BLaER1 treated with 17β-estradiol and CSF1 and Interleukin-3, amounts not matched to agents 10 nM and 100 nM (cell line): ENCODE measurements at regions not wholly inside any gene's neighbourhood (a gene's known extent, or its start where the extent isn't known, plus 50 kb on each side); places are given as distances from the start of the nearest gene placed in this dataset.

ENCODE experiments used
- H3K27ac ChIP-seq, 11 experiments: shearing (Covaris generic); formaldehyde crosslinking; 2 replicates each; pipeline ENCODE4 v1.8.1; 2022
- H3K27me3 ChIP-seq, 11 experiments: shearing (Covaris generic); formaldehyde crosslinking; 2 replicates each; pipeline ENCODE4 v1.8.1; 2022
- H3K36me3 ChIP-seq, 11 experiments: shearing (Covaris generic); formaldehyde crosslinking; 2 replicates each; pipeline ENCODE4 v1.8.1; 2022
- H3K4me1 ChIP-seq, 10 experiments: shearing (Covaris generic); formaldehyde crosslinking; 2 replicates each; pipeline ENCODE4 v1.8.1; 2022
- H3K4me2 ChIP-seq, 11 experiments: shearing (Covaris generic); formaldehyde crosslinking; 2 replicates each; pipeline ENCODE4 v1.8.1; 2022
- H3K4me3 ChIP-seq, 10 experiments: shearing (Covaris generic); formaldehyde crosslinking; 2 replicates each; pipeline ENCODE4 v1.8.1; 2022
- H3K9ac ChIP-seq, 11 experiments: shearing (Covaris generic); formaldehyde crosslinking; 2 replicates each; pipeline ENCODE4 v1.8.1; 2022
- H3K9me3 ChIP-seq, 11 experiments: shearing (Covaris generic); formaldehyde crosslinking; replicated peaks in 1 of 11; 2 replicates each; pipeline ENCODE4 v1.8.1; 2022
- H4K20me1 ChIP-seq, 11 experiments: shearing (Covaris generic); formaldehyde crosslinking; 2 replicates each; pipeline ENCODE4 v1.8.1; 2022
- Cebpa-rat ChIP-seq, 11 experiments: shearing (Covaris generic); IDR thresholded peaks; 2 replicates each; pipeline ENCODE4 v1.8.1; 2022

DNA sequence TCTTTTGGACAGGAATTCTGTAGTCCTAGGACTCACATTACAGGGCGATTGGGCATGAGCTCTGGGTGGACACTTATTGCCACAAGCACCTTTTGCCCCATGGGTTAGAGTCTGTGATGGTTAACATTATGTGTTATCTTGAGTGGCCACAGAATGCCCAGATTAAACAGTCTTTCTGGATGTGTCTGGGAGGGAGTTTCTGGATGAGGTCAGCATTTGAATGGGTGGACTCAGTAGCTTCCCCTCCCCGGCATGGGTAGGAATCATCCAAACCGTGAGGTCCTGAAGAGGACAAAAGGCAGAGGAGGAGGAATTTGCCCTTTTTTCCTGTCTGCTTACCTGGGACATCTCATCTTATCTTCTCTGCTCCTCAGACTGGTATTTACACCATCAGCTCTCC lies 85.6 kb downstream of the BMP4 start:
- H4K20me1 ChIP-seq = no peaks in the 10 kb centered on the region
- no peak overlapping the region for H3K9ac ChIP-seq
- no peaks in the 10 kb centered on the region for H3K36me3 ChIP-seq
- H3K27ac ChIP-seq = no peak overlapping the region
- H3K9me3 ChIP-seq = peaks cover 0 to 4% (median 0%) of the 10 kb centered on the region in 11 experiments; a peak in 1 of 22 replicates
- H3K4me2 ChIP-seq = no peak overlapping the region
- no peaks in the 10 kb centered on the region for H3K27me3 ChIP-seq
- H3K4me1 ChIP-seq = 0 out of 20 replicates have a peak, but pooled peaks cover 0 to 3% (median 0%) of the 10 kb centered on the region in 10 experiments
- no peak overlapping the region for H3K4me3 ChIP-seq
- TF ChIP-seq Cebpa-rat (IDR thresholded peaks at IDR 0.05) = no peak

DNA sequence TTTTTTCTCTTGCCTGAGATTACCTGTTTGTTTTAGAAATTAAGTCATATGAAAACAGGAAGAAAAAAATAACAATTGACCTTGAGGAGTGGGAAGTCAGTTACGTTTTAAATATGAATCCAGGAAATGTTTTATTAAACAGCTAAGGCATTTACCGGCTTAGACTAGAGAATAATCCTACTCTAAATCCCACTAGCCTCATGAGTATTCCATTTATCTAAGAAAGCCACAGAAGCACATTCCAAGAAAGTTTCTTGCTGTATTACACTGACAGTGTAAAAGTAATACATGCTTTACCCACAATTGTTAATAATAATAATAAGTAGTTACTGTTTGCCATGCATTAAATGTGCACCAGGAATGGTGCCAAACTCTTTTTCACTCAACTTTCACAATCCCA lies 90.9 kb downstream of the BMP4 start:
- no peak for TF ChIP-seq Cebpa-rat (IDR thresholded peaks at IDR 0.05)
- H3K4me3 ChIP-seq = no peak overlapping the region
- H3K27me3 ChIP-seq = no peaks in the 10 kb centered on the region
- no peaks in the 10 kb centered on the region for H4K20me1 ChIP-seq
- H3K27ac ChIP-seq = no peak overlapping the region
- H3K36me3 ChIP-seq = no peaks in the 10 kb centered on the region
- H3K9me3 ChIP-seq = 0 out of 22 replicates have a peak, but pooled peaks cover 0 to 4% (median 0%) of the 10 kb centered on the region in 11 experiments
- no peaks in the 10 kb centered on the region for H3K4me1 ChIP-seq
- H3K4me2 ChIP-seq = no peak overlapping the region
- no peak overlapping the region for H3K9ac ChIP-seq

DNA sequence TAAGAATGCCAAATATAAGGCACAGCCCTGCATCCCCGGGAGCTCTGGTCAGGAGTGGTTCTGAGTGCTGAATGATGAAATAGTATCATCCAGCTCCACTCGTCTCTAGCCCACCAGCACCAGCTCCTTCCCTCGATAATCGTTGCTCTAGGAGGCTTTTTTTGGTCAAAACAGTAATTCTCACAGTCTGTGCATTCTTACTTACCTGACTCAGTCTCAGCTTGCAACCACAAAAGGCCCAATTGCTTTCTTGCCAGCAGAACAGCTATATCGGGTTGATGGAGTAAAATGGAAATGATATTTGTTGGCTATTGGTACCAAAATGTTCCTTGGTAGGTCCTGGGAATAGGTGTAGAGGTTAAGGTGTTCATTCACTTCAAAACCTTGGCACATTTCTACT lies 94.8 kb downstream of the BMP4 start:
- Histone ChIP-seq H3K4me2 (no peak overlapping the region), H4K20me1 (no peaks in the 10 kb centered on the region), H3K4me3 (no peak overlapping the region), H3K9ac (no peak overlapping the region), H3K27me3 (no peaks in the 10 kb centered on the region), H3K36me3 (no peaks in the 10 kb centered on the region), H3K27ac (no peak overlapping the region), H3K4me1 (no peaks in the 10 kb centered on the region), H3K9me3 (no peaks in the 10 kb centered on the region)
- no peak for TF ChIP-seq Cebpa-rat (IDR thresholded peaks at IDR 0.05)

DNA sequence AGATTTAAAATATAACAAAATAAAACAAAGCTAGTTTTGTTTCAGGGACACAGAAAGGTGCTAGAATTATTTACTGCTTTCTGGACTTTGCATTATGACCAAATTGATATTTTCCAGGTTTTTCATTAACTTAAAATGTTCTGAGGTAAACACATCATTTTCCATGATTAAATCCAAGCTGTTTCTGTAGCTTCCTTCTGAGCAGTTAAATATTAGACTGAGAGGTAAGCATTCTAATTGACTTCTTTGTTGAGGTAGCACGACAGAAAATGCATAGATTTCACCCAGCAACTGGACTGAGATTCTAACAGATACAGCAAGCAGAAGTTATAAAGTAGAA lies 98.3 kb downstream of the BMP4 start:
- no peak for TF ChIP-seq Cebpa-rat (IDR thresholded peaks at IDR 0.05)
- no peaks in the 10 kb centered on the region for H4K20me1 ChIP-seq
- H3K4me2 ChIP-seq = no peak overlapping the region
- H3K9me3 ChIP-seq = no peaks in the 10 kb centered on the region
- H3K36me3 ChIP-seq = no peaks in the 10 kb centered on the region
- H3K4me3 ChIP-seq = no peak overlapping the region
- no peaks in the 10 kb centered on the region for H3K4me1 ChIP-seq
- H3K9ac ChIP-seq = no peak overlapping the region
- no peak overlapping the region for H3K27ac ChIP-seq
- no peaks in the 10 kb centered on the region for H3K27me3 ChIP-seq

DNA sequence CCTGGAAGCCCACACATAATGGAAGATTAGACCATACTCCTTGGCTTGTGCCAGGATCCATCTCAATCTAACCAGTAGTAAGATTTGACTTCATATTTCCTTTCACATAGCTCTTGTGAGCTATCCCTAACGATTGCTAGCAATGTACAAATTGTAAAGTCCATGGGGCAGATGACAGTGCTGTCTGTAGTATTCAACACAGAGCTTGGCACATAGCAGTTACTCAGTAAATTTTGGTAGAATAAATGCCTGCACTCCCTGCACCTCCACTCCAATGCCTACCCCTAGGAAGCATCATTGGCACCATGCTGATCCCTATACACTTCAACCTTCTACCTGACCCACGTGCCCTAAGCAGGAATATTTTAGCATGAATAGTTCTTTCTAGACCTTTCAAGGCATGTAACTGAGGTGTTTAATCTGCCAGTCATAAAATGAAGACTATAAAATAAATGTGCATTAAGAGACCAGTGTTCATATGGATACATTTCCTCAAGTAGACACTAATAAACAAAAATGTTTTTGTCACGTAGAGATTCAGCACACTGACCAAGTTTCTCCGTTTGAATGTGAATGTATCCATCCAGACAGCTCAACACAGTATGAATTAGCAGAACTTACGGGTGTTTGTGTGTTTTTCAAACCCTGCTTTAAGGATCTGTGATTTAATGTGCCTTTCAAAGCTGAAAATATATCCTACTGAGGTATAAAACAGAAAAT lies 98.8 kb downstream of the BMP4 start:
- no peaks in the 10 kb centered on the region for H3K36me3 ChIP-seq
- H4K20me1 ChIP-seq = no peaks in the 10 kb centered on the region
- no peaks in the 10 kb centered on the region for H3K27me3 ChIP-seq
- no peak overlapping the region for H3K4me2 ChIP-seq
- no peak for TF ChIP-seq Cebpa-rat (IDR thresholded peaks at IDR 0.05)
- H3K4me1 ChIP-seq = no peaks in the 10 kb centered on the region
- no peaks in the 10 kb centered on the region for H3K9me3 ChIP-seq
- H3K9ac ChIP-seq = no peak overlapping the region
- H3K27ac ChIP-seq = no peak overlapping the region
- H3K4me3 ChIP-seq = no peak overlapping the region

DNA sequence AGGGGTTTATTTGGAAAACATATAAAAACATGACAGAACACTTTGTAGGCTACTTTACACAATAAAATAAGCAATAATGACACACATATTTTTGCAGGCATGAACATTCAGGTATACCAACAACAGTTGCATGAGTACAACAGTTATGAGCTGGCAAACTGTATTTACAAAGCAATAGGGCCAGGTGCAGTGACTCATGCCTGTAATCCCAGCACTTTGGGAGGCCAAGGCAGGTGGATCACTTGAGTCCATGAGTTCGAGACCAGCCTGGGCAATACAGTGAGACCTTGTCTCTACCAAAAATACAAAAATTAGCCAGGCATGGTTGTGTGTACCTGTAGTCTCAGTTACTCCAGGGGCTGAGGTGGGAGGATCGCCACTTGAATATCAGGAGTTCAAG lies 101.1 kb downstream of the BMP4 start:
- no peak overlapping the region for H3K27ac ChIP-seq
- H4K20me1 ChIP-seq = no peaks in the 10 kb centered on the region
- H3K9me3 ChIP-seq = no peaks in the 10 kb centered on the region
- H3K27me3 ChIP-seq = no peaks in the 10 kb centered on the region
- no peak overlapping the region for H3K4me3 ChIP-seq
- no peaks in the 10 kb centered on the region for H3K36me3 ChIP-seq
- H3K9ac ChIP-seq = no peak overlapping the region
- no peak for TF ChIP-seq Cebpa-rat (IDR thresholded peaks at IDR 0.05)
- no peaks in the 10 kb centered on the region for H3K4me1 ChIP-seq
- no peak overlapping the region for H3K4me2 ChIP-seq

DNA sequence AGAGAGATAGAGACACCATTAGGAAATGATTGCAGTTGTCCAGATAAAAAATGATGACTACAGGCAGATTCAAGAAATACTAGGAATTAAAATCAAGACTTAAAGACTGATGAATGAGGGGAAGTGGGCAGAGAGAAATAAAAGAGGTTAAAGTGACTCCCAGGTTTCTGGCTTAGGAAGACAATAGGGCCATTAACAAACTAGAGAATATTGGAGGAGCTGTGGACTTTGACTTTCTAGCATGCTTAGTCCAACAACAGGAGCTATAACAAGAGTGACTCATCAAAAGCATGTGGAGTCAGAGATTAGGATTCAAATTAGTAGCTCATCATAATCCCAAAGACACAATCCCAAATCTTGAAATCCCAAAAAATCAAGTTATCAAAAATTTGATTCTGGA lies 101.5 kb downstream of the BMP4 start:
- Histone ChIP-seq H3K27ac (no peak overlapping the region), H4K20me1 (no peaks in the 10 kb centered on the region), H3K4me2 (no peak overlapping the region), H3K4me1 (no peaks in the 10 kb centered on the region), H3K9ac (no peak overlapping the region), H3K9me3 (no peaks in the 10 kb centered on the region), H3K4me3 (no peak overlapping the region), H3K36me3 (no peaks in the 10 kb centered on the region), H3K27me3 (no peaks in the 10 kb centered on the region)
- no peak for TF ChIP-seq Cebpa-rat (IDR thresholded peaks at IDR 0.05)

DNA sequence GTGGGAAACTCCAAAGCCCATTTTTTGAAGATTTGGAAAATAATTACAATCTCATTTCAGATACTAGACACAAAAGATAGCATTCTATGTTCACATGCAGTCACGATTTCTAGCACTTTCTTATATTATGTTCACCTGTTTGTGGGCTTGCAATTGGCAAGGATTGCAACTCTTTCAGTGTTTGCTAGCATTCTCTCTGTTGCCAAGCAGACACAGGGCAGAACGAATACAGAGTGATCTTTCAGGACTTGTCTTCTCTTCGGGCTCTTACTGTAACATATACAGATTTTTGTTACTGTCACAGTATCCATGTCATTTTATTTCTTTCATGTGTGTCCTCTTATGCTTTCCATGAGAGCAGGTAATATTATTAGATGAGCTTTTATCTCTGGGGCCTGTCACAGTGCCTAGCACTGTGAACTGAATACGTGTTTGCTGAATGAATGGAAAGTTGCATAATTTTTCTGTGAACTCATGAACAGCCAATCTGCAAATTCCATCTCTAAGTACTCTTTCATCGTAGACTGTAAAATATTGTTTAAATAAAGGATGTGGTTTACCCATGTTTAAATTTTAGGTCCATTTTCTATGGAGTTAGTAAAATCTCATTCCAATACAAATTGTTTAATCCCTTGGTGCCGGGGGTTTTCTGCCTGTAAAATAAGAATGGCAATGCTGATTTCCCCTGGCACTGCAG lies 105.1 kb downstream of the BMP4 start:
- H3K4me1 ChIP-seq = no peaks in the 10 kb centered on the region
- no peak overlapping the region for H3K9ac ChIP-seq
- H3K36me3 ChIP-seq = no peaks in the 10 kb centered on the region
- H3K9me3 ChIP-seq = no peaks in the 10 kb centered on the region
- H3K27me3 ChIP-seq = no peaks in the 10 kb centered on the region
- H3K4me3 ChIP-seq = no peak overlapping the region
- no peak overlapping the region for H3K27ac ChIP-seq
- no peaks in the 10 kb centered on the region for H4K20me1 ChIP-seq
- no peak for TF ChIP-seq Cebpa-rat (IDR thresholded peaks at IDR 0.05)
- H3K4me2 ChIP-seq = no peak overlapping the region

DNA sequence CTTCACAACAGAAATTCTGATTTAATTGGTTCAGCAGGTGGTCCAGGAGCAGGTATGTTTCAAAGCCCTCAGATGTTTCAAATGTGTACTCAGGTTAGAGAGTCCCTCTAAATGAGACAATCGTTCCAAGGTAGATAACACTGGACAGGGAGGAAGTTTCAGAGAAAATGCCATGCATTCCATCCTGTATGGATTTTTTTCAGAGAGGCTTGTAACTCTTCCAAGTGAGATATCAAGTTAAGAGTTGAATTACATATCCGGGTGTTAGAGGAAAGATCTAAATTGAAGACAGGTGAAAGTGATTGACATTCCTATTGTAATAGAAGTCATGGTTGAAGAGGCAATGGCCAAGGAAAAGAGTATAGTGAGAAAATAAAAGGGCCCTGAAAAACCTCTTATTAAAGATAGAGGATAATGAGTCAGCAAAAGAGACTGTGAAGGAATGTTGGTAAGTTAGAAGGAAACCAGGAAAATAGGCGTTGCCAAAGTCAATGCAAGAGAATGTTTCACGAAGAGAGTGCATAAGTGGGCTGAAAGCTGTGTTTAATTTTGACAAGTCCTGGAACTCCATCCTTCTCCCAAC lies 105.8 kb downstream of the BMP4 start:
- Histone ChIP-seq H4K20me1 (no peaks in the 10 kb centered on the region), H3K4me3 (no peak overlapping the region), H3K36me3 (no peaks in the 10 kb centered on the region), H3K4me1 (no peaks in the 10 kb centered on the region), H3K9me3 (no peaks in the 10 kb centered on the region), H3K9ac (no peak overlapping the region), H3K4me2 (no peak overlapping the region), H3K27ac (no peak overlapping the region), H3K27me3 (no peaks in the 10 kb centered on the region)
- TF ChIP-seq Cebpa-rat (IDR thresholded peaks at IDR 0.05) = no peak

DNA sequence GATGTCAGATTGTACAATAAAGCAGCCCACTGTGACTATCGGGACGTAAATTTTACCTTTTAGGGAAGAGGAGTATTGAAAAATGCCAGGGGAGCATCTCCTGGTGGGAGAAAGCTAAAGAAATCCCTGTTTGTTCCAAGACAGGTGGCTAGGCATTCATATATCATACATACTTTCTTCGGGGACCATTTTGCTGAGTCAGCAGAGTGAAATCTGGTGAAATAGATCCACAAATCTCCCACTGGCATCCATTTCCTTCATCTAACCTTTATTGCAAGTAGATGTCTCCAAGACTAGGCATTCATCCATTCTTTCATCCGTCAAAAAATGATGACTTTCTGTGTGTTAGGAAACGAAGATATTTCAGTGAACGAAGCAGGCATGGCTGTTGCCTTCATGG lies 107.1 kb downstream of the BMP4 start:
- H3K4me1 ChIP-seq = no peaks in the 10 kb centered on the region
- H3K4me3 ChIP-seq = no peak overlapping the region
- H3K9me3 ChIP-seq = no peaks in the 10 kb centered on the region
- TF ChIP-seq Cebpa-rat (IDR thresholded peaks at IDR 0.05) = no peak
- no peak overlapping the region for H3K27ac ChIP-seq
- no peaks in the 10 kb centered on the region for H3K27me3 ChIP-seq
- no peaks in the 10 kb centered on the region for H4K20me1 ChIP-seq
- no peak overlapping the region for H3K9ac ChIP-seq
- H3K4me2 ChIP-seq = no peak overlapping the region
- H3K36me3 ChIP-seq = no peaks in the 10 kb centered on the region
